ENCODE measurements at regions not wholly inside any gene's neighbourhood (a gene's known extent, or its start where the extent isn't known, plus 50 kb on each side); places are given as distances from the start of the nearest gene placed in this dataset.

GRCh38 chr6:33952016-33952415, 148.2 kb upstream of the MLN start:
- no peak for TF ChIP-seq CTCF (IDR thresholded peaks at IDR 0.05)
- no peak for TF ChIP-seq FOXK1 (CRISPR knock-in tag; IDR thresholded peaks at IDR 0.05)
- TF ChIP-seq USF2 (CRISPR knock-in tag; IDR thresholded peaks at IDR 0.05): no peak
- no peak for TF ChIP-seq ZBTB21 (CRISPR knock-in tag; IDR thresholded peaks at IDR 0.05; ENCODE audit: borderline replicate concordance)
- no peak for TF ChIP-seq ZNF121 (CRISPR knock-in tag; IDR thresholded peaks at IDR 0.05)
- TF ChIP-seq ZNF232 (CRISPR knock-in tag; IDR thresholded peaks at IDR 0.05): no peak
- TF ChIP-seq NFYB (CRISPR knock-in tag; conservative IDR thresholded peaks at IDR 0.05; ENCODE audit: low read depth): no peak
